DOHH2 (cell line): ENCODE measurements at regions not wholly inside any gene's neighbourhood (a gene's known extent, or its start where the extent isn't known, plus 50 kb on each side); places are given as distances from the start of the nearest gene placed in this dataset.

ENCODE experiments used
- H3F3A ChIP-seq: fragments of 200-600 bp; sonication (generic), shearing (Covaris generic); 2 replicates; pipeline ENCODE4 v1.6.0; 2016; ENCODE audit warnings: antibody characterized with exemption, mild to moderate bottlenecking; ENCODE audit not compliant: control insufficient read depth, insufficient read depth
- H3K27ac ChIP-seq: fragments of 200-600 bp; sonication (generic); 2 replicates; pipeline ENCODE4 v1.5.1; 2014; ENCODE audit warnings: low read depth, mild to moderate bottlenecking, low read length, moderate library complexity
- H3K27me3 ChIP-seq: fragments of 200-600 bp; sonication (generic); 2 replicates; pipeline ENCODE4 v1.6.1; 2014; ENCODE audit warnings: mild to moderate bottlenecking, low read length, mixed read lengths; ENCODE audit not compliant: control insufficient read depth
- H3K36me3 ChIP-seq: fragments of 200-600 bp; sonication (generic); 2 replicates; pipeline ENCODE4 v1.6.1; 2014; ENCODE audit warnings: mild to moderate bottlenecking, low read length, moderate library complexity, mixed read lengths; ENCODE audit not compliant: control insufficient read depth
- H3K4me1 ChIP-seq: fragments of 200-600 bp; sonication (generic); 2 replicates; pipeline ENCODE4 v1.6.1; 2014; ENCODE audit warnings: mild to moderate bottlenecking, low read length, mixed read lengths; ENCODE audit not compliant: control insufficient read depth
- H3K4me2 ChIP-seq: fragments of 200-600 bp; sonication (generic); 2 replicates; pipeline ENCODE4 v1.6.0; 2014; ENCODE audit warnings: mild to moderate bottlenecking, low read length, moderate library complexity
- H3K4me3 ChIP-seq: fragments of 200-600 bp; sonication (generic); 2 replicates; pipeline ENCODE4 v1.5.1; 2014; ENCODE audit warnings: mild to moderate bottlenecking, low read length, mixed read lengths
- H3K79me2 ChIP-seq: fragments of 200-600 bp; sonication (generic); 2 replicates; pipeline ENCODE4 v1.6.1; 2014; ENCODE audit warnings: mild to moderate bottlenecking, low read length, mixed read lengths; ENCODE audit not compliant: control insufficient read depth
- H3K9me2 ChIP-seq: fragments of 200-600 bp; sonication (generic); replicated peaks from 2 replicates; pipeline ENCODE4 v1.6.1; 2014; ENCODE audit warnings: mild to moderate bottlenecking, low read length, mixed read lengths; ENCODE audit not compliant: control insufficient read depth
- H3K9me3 ChIP-seq: fragments of 200-600 bp; sonication (generic); 2 replicates; pipeline ENCODE4 v1.6.1; 2014; ENCODE audit warnings: antibody characterized with exemption, low read length, mixed read lengths; ENCODE audit not compliant: control insufficient read depth, insufficient read depth
- H4K20me1 ChIP-seq: fragments of 200-600 bp; sonication (generic); 2 replicates; pipeline ENCODE4 v1.6.0; 2014; ENCODE audit warnings: low read depth, mild to moderate bottlenecking, antibody characterized with exemption, low read length, moderate library complexity; ENCODE audit not compliant: control insufficient read depth, insufficient read depth
- CTCF ChIP-seq: fragments of 200-600 bp; sonication (generic); IDR thresholded peaks from one replicate; pipeline ENCODE4 v1.5.1; 2014; ENCODE audit warnings: antibody characterized with exemption, mild to moderate bottlenecking, low read depth, low read length; ENCODE audit not compliant: poor library complexity, severe bottlenecking
- EZH2phosphoT487 ChIP-seq: fragments of 200-600 bp; sonication (generic); IDR thresholded peaks from 2 replicates; pipeline ENCODE4 v1.6.1; 2017; ENCODE audit warnings: borderline replicate concordance, mild to moderate bottlenecking, antibody characterized with exemption, low read length, moderate library complexity, mixed read lengths

- H3K27me3 ChIP-seq: no peaks in the 10 kb centered on the region
- no peaks in the 10 kb centered on the region for H3K9me3 ChIP-seq
- TF ChIP-seq CTCF (no peak), EZH2phosphoT487 (no peak)
- H3K4me2 ChIP-seq: no peak overlapping the region
- H3K4me3 ChIP-seq: no peak overlapping the region
- no peaks in the 10 kb centered on the region for H3K36me3 ChIP-seq
- H3K79me2 ChIP-seq: no peaks in the 10 kb centered on the region
- no peak overlapping the region for H3K27ac ChIP-seq
- H3K9me2 ChIP-seq: no peaks in the 10 kb centered on the region
- no peaks in the 10 kb centered on the region for H3K4me1 ChIP-seq
- H3F3A ChIP-seq: no peaks in the 10 kb centered on the region
- H4K20me1 ChIP-seq: no peaks in the 10 kb centered on the region
Observed at GRCh38 chrX:57984620-57985019, 74.4 kb upstream of the ZXDA start.

- Histone ChIP-seq H3K4me3 (no peak overlapping the region), H3K27ac (no peak overlapping the region), H3K4me1 (no peaks in the 10 kb centered on the region), H4K20me1 (no peaks in the 10 kb centered on the region), H3K27me3 (no peaks in the 10 kb centered on the region), H3K4me2 (no peak overlapping the region), H3K36me3 (no peaks in the 10 kb centered on the region), H3K9me3 (no peaks in the 10 kb centered on the region), H3F3A (no peaks in the 10 kb centered on the region), H3K79me2 (no peaks in the 10 kb centered on the region), H3K9me2 (no peaks in the 10 kb centered on the region)
- TF ChIP-seq CTCF: no peak
- no peak for TF ChIP-seq EZH2phosphoT487
Observed at GRCh38 chrX:57977992-57978391, 67.7 kb upstream of the ZXDA start.

GRCh38 chrX:57964975-57965374, 54.7 kb upstream of the ZXDA start:
- Histone ChIP-seq H3K79me2 (no peaks in the 10 kb centered on the region), H3K9me3 (peaks cover 4% of the 10 kb centered on the region; the same call in 1 of the 2 replicates), H3K27me3 (no peaks in the 10 kb centered on the region), H3K4me1 (no peaks in the 10 kb centered on the region), H3K4me3 (no peak overlapping the region), H3K9me2 (no peaks in the 10 kb centered on the region), H3K36me3 (no peaks in the 10 kb centered on the region), H4K20me1 (no peaks in the 10 kb centered on the region), H3F3A (no peaks in the 10 kb centered on the region), H3K4me2 (no peak overlapping the region), H3K27ac (no peak overlapping the region)
- TF ChIP-seq EZH2phosphoT487 (no peak), CTCF (no peak)
